ENCODE measurements at regions not wholly inside any gene's neighbourhood (a gene's known extent, or its start where the extent isn't known, plus 50 kb on each side); places are given as distances from the start of the nearest gene placed in this dataset.

Small RNA genes in the stretch of these regions (small RNA-seq; reads per million reads assigned to genes)
- 0 reads per million in 2 experiments for gene RPS27P18
